Neural cell (in vitro differentiated cells): ENCODE measurements at regions not wholly inside any gene's neighbourhood (a gene's known extent, or its start where the extent isn't known, plus 50 kb on each side); places are given as distances from the start of the nearest gene placed in this dataset.

Experiments
- H2AFZ ChIP-seq: fragments of 200-600, 300-800 bp; sonication (generic), shearing (Covaris generic); 2 replicates; pipeline ENCODE4 v1.6.0; 2014; ENCODE audit warnings: low read depth, mild to moderate bottlenecking, antibody characterized with exemption, low read length, moderate library complexity
- H3F3A ChIP-seq: fragments of 200-600 bp; shearing (Covaris generic); 2 replicates; pipeline ENCODE4 v1.6.1; 2016; ENCODE audit warnings: mild to moderate bottlenecking, moderate library complexity, mixed read lengths, antibody characterized with exemption, low read length; ENCODE audit not compliant: insufficient read depth, poor library complexity, severe bottlenecking
- H3K27ac ChIP-seq: fragments of 200-600, 300-800 bp; sonication (generic), shearing (Covaris generic); 2 replicates; pipeline ENCODE4 v1.5.1; 2014; ENCODE audit warnings: mild to moderate bottlenecking, low read length, moderate library complexity
- H3K27me3 ChIP-seq: fragments of 300-800, 200-600 bp; sonication (generic), shearing (Covaris generic); 2 replicates; pipeline ENCODE4 v1.6.0; 2014; ENCODE audit warnings: mild to moderate bottlenecking, low read depth, low read length, moderate library complexity; ENCODE audit not compliant: insufficient read depth
- H3K36me3 ChIP-seq: fragments of 300-800, 200-600 bp; sonication (generic), shearing (Covaris generic); 2 replicates; pipeline ENCODE4 v1.5.1; 2014; ENCODE audit warnings: mild to moderate bottlenecking, antibody characterized with exemption, low read length, moderate library complexity; ENCODE audit not compliant: insufficient read depth
- H3K4me2 ChIP-seq: fragments of 300-800, 200-600 bp; sonication (generic), shearing (Covaris generic); 2 replicates; pipeline ENCODE4 v1.6.0; 2014; ENCODE audit warnings: mild to moderate bottlenecking, low read length
- H3K4me3 ChIP-seq: fragments of 300-800, 200-600 bp; sonication (generic), shearing (Covaris generic); 2 replicates; pipeline ENCODE4 v1.5.1; 2014; ENCODE audit warnings: mild to moderate bottlenecking, low read length, moderate library complexity
- H3K79me2 ChIP-seq: fragments of 200-600 bp; shearing (Covaris generic); replicated peaks from 2 replicates; pipeline ENCODE4 v1.6.0; 2014; ENCODE audit warnings: mild to moderate bottlenecking, low read length, moderate library complexity; ENCODE audit not compliant: insufficient read depth
- H3K9ac ChIP-seq: fragments of 300-800, 200-600 bp; sonication (generic), shearing (Covaris generic); 2 replicates; pipeline ENCODE4 v1.6.1; 2016; ENCODE audit warnings: mild to moderate bottlenecking, low read length, mixed read lengths
- H3K9me2 ChIP-seq: fragments of 200-600 bp; shearing (Covaris generic); 2 replicates; pipeline ENCODE4 v1.6.1; 2016; ENCODE audit warnings: mild to moderate bottlenecking, low read length, mixed read lengths; ENCODE audit not compliant: insufficient read depth
- H3K9me3 ChIP-seq: fragments of 200-600, 300-800 bp; sonication (generic), shearing (Covaris generic); 2 replicates; pipeline ENCODE4 v1.6.1; 2016; ENCODE audit warnings: mild to moderate bottlenecking, mixed run types, low read length, moderate library complexity, mixed read lengths
- H4K20me1 ChIP-seq: fragments of 200-600 bp; shearing (Covaris generic); 2 replicates; pipeline ENCODE4 v1.6.1; 2016; ENCODE audit warnings: mild to moderate bottlenecking, mixed run types; ENCODE audit not compliant: insufficient read depth
- CTCF ChIP-seq: fragments of 450-650 bp; IDR thresholded peaks from 2 replicates; pipeline ENCODE4 v1.5.1; 2014; ENCODE audit warnings: antibody characterized with exemption, mild to moderate bottlenecking, moderate library complexity; ENCODE audit not compliant: poor library complexity, severe bottlenecking
- EP300 ChIP-seq: fragments of 450-650 bp; conservative IDR thresholded peaks from 2 replicates; pipeline ENCODE4 v1.6.1; 2014; ENCODE audit warnings: antibody characterized with exemption, mild to moderate bottlenecking, moderate library complexity; ENCODE audit not compliant: poor library complexity, severe bottlenecking
- EZH2 ChIP-seq: fragments of 200-600, 300-800 bp; shearing (Covaris generic), sonication (generic); IDR thresholded peaks from 2 replicates; pipeline ENCODE4 v1.6.1; 2014; ENCODE audit warnings: antibody characterized with exemption, low read length, borderline replicate concordance, mild to moderate bottlenecking; ENCODE audit not compliant: insufficient read depth, poor library complexity, severe bottlenecking
- MXI1 ChIP-seq: fragments of 450-650 bp; conservative IDR thresholded peaks from 2 replicates; pipeline ENCODE4 v1.6.1; 2014; ENCODE audit warnings: antibody characterized with exemption, mild to moderate bottlenecking; ENCODE audit not compliant: poor library complexity, severe bottlenecking
- POLR2AphosphoS5 ChIP-seq: IDR thresholded peaks from 2 replicates; pipeline ENCODE4 v1.6.1; 2012
- RAD21 ChIP-seq: fragments of 450-650 bp; conservative IDR thresholded peaks from 2 replicates; pipeline ENCODE4 v1.6.1; 2014; ENCODE audit warnings: antibody characterized with exemption, mild to moderate bottlenecking, moderate library complexity
- REST ChIP-seq: IDR thresholded peaks from 2 replicates; pipeline ENCODE4 v1.6.1; 2012; ENCODE audit warnings: borderline replicate concordance
- SMC3 ChIP-seq: fragments of 450-650 bp; conservative IDR thresholded peaks from 2 replicates; pipeline ENCODE4 v1.6.1; 2014; ENCODE audit warnings: antibody characterized with exemption, mild to moderate bottlenecking, moderate library complexity; ENCODE audit not compliant: poor library complexity
- TAF1 ChIP-seq: IDR thresholded peaks from 2 replicates; pipeline ENCODE4 v1.6.1; 2012; ENCODE audit warnings: low read depth

GRCh38 chr5:23157716-23158115, 304.6 kb upstream of the CDH12 start:
- no peaks in the 10 kb centered on the region for H3K79me2 ChIP-seq
- H3K4me3 ChIP-seq, result no peak overlapping the region
- H4K20me1 ChIP-seq, result no peaks in the 10 kb centered on the region
- H3K27me3 ChIP-seq, result no peaks in the 10 kb centered on the region
- H3K4me2 ChIP-seq, result no peak overlapping the region
- H3K9me3 ChIP-seq, result peaks cover under 1% of the 10 kb centered on the region
- H3K27ac ChIP-seq, result no peak overlapping the region
- no peak overlapping the region for H3K9ac ChIP-seq
- H3F3A ChIP-seq, result no peaks in the 10 kb centered on the region
- H3K36me3 ChIP-seq, result no peaks in the 10 kb centered on the region
- no peaks in the 10 kb centered on the region for H3K9me2 ChIP-seq
- TF ChIP-seq REST (no peak), POLR2AphosphoS5 (no peak), EP300 (no peak), RAD21 (no peak), TAF1 (no peak), MXI1 (no peak), EZH2 (no peak), CTCF (no peak), SMC3 (no peak)
- no peak overlapping the region for H2AFZ ChIP-seq

- Histone ChIP-seq H4K20me1 (no peaks in the 10 kb centered on the region), H3K9me2 (no peaks in the 10 kb centered on the region), H3K27me3 (no peaks in the 10 kb centered on the region), H3K36me3 (no peaks in the 10 kb centered on the region), H3K9ac (no peak overlapping the region), H3K4me2 (no peak overlapping the region), H3K4me3 (no peak overlapping the region), H3K79me2 (no peaks in the 10 kb centered on the region), H3F3A (no peaks in the 10 kb centered on the region), H3K9me3 (no peaks in the 10 kb centered on the region), H3K27ac (no peak overlapping the region), H2AFZ (no peak overlapping the region)
- TF ChIP-seq EP300, result no peak
- TF ChIP-seq MXI1, result no peak
These were observed 304.0 kb upstream of the CDH12 start for GRCh38 chr5:23157169-23157568.

GRCh38 chr5:23147625-23148024, 294.5 kb upstream of the CDH12 start:
- H3K36me3 ChIP-seq, result no peaks in the 10 kb centered on the region
- H3K27ac ChIP-seq, result no peak overlapping the region
- H3K9me2 ChIP-seq, result no peaks in the 10 kb centered on the region
- H3K9me3 ChIP-seq, result peaks cover under 1% of the 10 kb centered on the region
- TF ChIP-seq EZH2 (no peak), EP300 (peak; percentile 15)
- H3K4me2 ChIP-seq, result no peak overlapping the region
- no peaks in the 10 kb centered on the region for H4K20me1 ChIP-seq
- no peak overlapping the region for H3K9ac ChIP-seq
- H3K27me3 ChIP-seq, result no peaks in the 10 kb centered on the region
- no peaks in the 10 kb centered on the region for H3K79me2 ChIP-seq
- H2AFZ ChIP-seq, result no peak overlapping the region
- H3K4me3 ChIP-seq, result no peak overlapping the region
- no peaks in the 10 kb centered on the region for H3F3A ChIP-seq
